ENCODE measurements at regions not wholly inside any gene's neighbourhood (a gene's known extent, or its start where the extent isn't known, plus 50 kb on each side); places are given as distances from the start of the nearest gene placed in this dataset.

DNA sequence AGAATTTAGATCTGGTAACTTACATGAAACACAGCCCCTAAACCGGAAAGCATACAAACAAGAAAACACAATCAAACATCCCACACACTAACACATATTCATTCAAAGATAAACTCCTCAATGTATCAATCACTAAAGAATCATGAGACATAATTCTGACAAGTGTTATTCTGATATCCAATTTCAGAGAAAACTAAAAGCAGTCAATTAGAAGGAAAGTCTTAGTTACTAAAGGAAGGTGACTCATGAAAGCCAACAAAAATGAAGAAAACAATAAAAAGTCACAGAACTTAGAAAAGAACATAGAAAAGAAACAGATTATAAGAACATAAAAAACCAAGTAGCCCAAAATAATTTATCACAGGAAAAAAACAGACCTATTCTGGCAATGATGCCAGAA, 57.2 kb downstream of the ZZZ3 start (continued):
- TF ChIP-seq, protein P1, sequence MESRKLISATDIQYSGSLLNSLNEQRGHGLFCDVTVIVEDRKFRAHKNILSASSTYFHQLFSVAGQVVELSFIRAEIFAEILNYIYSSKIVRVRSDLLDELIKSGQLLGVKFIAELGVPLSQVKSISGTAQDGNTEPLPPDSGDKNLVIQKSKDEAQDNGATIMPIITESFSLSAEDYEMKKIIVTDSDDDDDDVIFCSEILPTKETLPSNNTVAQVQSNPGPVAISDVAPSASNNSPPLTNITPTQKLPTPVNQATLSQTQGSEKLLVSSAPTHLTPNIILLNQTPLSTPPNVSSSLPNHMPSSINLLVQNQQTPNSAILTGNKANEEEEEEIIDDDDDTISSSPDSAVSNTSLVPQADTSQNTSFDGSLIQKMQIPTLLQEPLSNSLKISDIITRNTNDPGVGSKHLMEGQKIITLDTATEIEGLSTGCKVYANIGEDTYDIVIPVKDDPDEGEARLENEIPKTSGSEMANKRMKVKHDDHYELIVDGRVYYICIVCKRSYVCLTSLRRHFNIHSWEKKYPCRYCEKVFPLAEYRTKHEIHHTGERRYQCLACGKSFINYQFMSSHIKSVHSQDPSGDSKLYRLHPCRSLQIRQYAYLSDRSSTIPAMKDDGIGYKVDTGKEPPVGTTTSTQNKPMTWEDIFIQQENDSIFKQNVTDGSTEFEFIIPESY (IDR thresholded peaks at IDR 0.05; ENCODE audit: extremely low read depth, insufficient replicate concordance, low read length) = no peak

DNA sequence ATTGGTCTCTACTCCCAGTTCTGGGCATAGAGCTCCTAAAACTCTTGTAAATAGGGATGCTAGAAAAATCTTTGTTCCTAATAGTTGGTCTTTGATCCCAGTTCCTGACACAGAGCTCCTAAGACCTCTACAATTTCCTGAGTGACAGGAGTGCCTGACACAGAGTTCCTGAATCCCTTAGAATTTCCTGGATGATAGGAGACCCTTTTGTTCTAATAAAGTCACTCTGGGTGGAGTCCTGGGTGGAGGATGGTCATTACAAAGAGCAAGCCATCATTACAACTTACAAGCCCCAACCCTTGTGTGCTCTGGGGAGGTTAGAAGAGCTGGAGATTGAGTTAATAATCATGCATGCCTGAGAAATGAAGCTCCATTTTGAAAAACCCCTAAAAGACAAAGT, 58.4 kb downstream of the ZZZ3 start:
- DNase-seq (ENCODE audit: low read depth, low spot score) (no peak), ATAC-seq (no peak)
- no peaks in the 10 kb centered on the region for H3K9me2 ChIP-seq (ENCODE audit: insufficient read depth)
- POLR2A ChIA-PET = no interaction called here
- H3K36me3 ChIP-seq (ENCODE audit: control insufficient read depth in 1 of 2, insufficient read depth in 2 of 2, low read length in 2 of 2) = peaks cover 0 to 5% of the 10 kb centered on the region in 2 experiments; a peak in 2 of 4 replicates
- H4K20me1 ChIP-seq (ENCODE audit: insufficient read depth) = no peaks in the 10 kb centered on the region
- H2AFZ ChIP-seq (ENCODE audit: low read depth, low read length, poor library complexity, severe bottlenecking) = no peak overlapping the region
- CTCF ChIA-PET = no interaction called here
- H3K4me3 ChIP-seq (replicated peaks in 1 of 2; ENCODE audit: low read depth in 1 of 2, low read length in 2 of 2) = no peak overlapping the region
- no peaks in the 10 kb centered on the region for H3K9me3 ChIP-seq (ENCODE audit: control insufficient read depth in 1 of 2, insufficient read depth in 1 of 2, low read depth in 1 of 2, low read length in 2 of 2)
- TF ChIP-seq FOSL1 (IDR thresholded peaks at IDR 0.05; ENCODE audit: low read depth) = no peak
- TF ChIP-seq, protein P2, sequence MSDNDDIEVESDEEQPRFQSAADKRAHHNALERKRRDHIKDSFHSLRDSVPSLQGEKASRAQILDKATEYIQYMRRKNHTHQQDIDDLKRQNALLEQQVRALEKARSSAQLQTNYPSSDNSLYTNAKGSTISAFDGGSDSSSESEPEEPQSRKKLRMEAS (IDR thresholded peaks at IDR 0.05) = no peak
- TF ChIP-seq, protein P3, sequence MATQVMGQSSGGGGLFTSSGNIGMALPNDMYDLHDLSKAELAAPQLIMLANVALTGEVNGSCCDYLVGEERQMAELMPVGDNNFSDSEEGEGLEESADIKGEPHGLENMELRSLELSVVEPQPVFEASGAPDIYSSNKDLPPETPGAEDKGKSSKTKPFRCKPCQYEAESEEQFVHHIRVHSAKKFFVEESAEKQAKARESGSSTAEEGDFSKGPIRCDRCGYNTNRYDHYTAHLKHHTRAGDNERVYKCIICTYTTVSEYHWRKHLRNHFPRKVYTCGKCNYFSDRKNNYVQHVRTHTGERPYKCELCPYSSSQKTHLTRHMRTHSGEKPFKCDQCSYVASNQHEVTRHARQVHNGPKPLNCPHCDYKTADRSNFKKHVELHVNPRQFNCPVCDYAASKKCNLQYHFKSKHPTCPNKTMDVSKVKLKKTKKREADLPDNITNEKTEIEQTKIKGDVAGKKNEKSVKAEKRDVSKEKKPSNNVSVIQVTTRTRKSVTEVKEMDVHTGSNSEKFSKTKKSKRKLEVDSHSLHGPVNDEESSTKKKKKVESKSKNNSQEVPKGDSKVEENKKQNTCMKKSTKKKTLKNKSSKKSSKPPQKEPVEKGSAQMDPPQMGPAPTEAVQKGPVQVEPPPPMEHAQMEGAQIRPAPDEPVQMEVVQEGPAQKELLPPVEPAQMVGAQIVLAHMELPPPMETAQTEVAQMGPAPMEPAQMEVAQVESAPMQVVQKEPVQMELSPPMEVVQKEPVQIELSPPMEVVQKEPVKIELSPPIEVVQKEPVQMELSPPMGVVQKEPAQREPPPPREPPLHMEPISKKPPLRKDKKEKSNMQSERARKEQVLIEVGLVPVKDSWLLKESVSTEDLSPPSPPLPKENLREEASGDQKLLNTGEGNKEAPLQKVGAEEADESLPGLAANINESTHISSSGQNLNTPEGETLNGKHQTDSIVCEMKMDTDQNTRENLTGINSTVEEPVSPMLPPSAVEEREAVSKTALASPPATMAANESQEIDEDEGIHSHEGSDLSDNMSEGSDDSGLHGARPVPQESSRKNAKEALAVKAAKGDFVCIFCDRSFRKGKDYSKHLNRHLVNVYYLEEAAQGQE (IDR thresholded peaks at IDR 0.05; ENCODE audit: low read depth) = no peak
- no peak for TF ChIP-seq POLR2AphosphoS5 (IDR thresholded peaks at IDR 0.05; ENCODE audit: low read depth, low read length)
- no peak for TF ChIP-seq EZH2phosphoT487 (IDR thresholded peaks at IDR 0.05; ENCODE audit: borderline replicate concordance)
- TF ChIP-seq SP1 (IDR thresholded peaks at IDR 0.05; ENCODE audit: low read depth) = no peak
- H3K27ac ChIP-seq (ENCODE audit: low read depth, low read length) = no peak overlapping the region
- BruUV-seq (replicated peaks) = no TSS peak
- peaks cover 14% of the 10 kb centered on the region; the same call in 1 of the 2 replicates for H3K79me2 ChIP-seq (ENCODE audit: insufficient read depth, low read length)
- H3K4me1 ChIP-seq (ENCODE audit: control insufficient read depth in 1 of 2, insufficient read depth in 2 of 2, low read length in 2 of 2) = no peaks in the 10 kb centered on the region
- RAD21 ChIA-PET (ENCODE audit: low non-redundant PET in 1 of 2, low total read pairs in 2 of 2, uncharacterized antibody in 2 of 2, unreplicated experiment in 2 of 2) = no interaction called here
- no peaks in the 10 kb centered on the region for H3K27me3 ChIP-seq (ENCODE audit: insufficient read depth, low read length)
- no peak overlapping the region for H3K4me2 ChIP-seq (ENCODE audit: low read length)
- no peak overlapping the region for H3K9ac ChIP-seq (ENCODE audit: low read length)
- intact Hi-C loops (cut with micrococcal nuclease) = no loop called here

All from HCT116 (cell line).